ENCODE measurements at regions not wholly inside any gene's neighbourhood (a gene's known extent, or its start where the extent isn't known, plus 50 kb on each side); places are given as distances from the start of the nearest gene placed in this dataset.

DNA sequence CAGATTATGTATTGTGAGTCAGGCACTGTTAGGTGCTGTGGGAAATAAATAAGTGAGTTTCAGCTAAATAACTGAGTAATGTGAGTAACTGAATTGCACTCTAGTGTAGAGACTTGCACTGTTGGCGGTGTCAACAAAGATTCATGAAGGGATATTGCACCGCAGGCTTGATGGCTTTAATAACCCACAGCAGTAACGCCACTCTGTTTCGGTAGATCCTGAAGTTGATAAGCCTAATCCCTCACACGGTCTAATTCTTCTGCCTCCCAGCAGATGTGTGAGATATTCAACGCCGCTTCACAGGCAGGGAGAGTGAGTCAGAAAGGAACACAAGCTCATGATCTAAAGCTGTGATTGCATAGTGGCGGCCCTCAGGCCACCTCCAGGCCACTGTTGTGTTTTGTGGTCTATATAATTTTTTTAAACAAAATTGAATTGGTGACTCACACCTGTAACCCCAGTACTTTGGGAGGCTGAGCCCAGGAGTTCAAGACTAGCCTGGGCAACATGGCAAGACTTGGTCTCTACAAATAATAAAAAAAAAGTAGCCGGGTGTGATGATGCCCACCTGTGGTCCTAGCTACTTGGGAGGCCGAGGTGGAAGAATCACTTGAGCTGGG, 94.3 kb downstream of the LIPG start:
- no peak for TF ChIP-seq POLR2A (IDR thresholded peaks at IDR 0.05)
- TF ChIP-seq, protein P1, sequence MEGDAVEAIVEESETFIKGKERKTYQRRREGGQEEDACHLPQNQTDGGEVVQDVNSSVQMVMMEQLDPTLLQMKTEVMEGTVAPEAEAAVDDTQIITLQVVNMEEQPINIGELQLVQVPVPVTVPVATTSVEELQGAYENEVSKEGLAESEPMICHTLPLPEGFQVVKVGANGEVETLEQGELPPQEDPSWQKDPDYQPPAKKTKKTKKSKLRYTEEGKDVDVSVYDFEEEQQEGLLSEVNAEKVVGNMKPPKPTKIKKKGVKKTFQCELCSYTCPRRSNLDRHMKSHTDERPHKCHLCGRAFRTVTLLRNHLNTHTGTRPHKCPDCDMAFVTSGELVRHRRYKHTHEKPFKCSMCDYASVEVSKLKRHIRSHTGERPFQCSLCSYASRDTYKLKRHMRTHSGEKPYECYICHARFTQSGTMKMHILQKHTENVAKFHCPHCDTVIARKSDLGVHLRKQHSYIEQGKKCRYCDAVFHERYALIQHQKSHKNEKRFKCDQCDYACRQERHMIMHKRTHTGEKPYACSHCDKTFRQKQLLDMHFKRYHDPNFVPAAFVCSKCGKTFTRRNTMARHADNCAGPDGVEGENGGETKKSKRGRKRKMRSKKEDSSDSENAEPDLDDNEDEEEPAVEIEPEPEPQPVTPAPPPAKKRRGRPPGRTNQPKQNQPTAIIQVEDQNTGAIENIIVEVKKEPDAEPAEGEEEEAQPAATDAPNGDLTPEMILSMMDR (IDR thresholded peaks at IDR 0.05), result no peak
